ES-I3 (cell line): ENCODE measurements at regions not wholly inside any gene's neighbourhood (a gene's known extent, or its start where the extent isn't known, plus 50 kb on each side); places are given as distances from the start of the nearest gene placed in this dataset.
"Not testable (repeated sequence)": the region's sequence is repeated elsewhere in the genome, so short reads cannot be mapped to it uniquely, and the experiment has no call there.

Experiments
- H3K36me3 ChIP-seq: 2 replicates; pipeline ENCODE4 v1.6.1; 2013; ENCODE audit warnings: mild to moderate bottlenecking, low read length, control low read depth, moderate library complexity; ENCODE audit not compliant: insufficient read depth
- H3K4me1 ChIP-seq: 2 replicates; pipeline ENCODE4 v1.6.1; 2013; ENCODE audit warnings: mild to moderate bottlenecking, control low read depth, low read length; ENCODE audit not compliant: insufficient read depth
- H3K9ac ChIP-seq: 2 replicates; pipeline ENCODE4 v1.6.1; 2013; ENCODE audit warnings: low read depth, mild to moderate bottlenecking, low read length, moderate library complexity
- H3K9me3 ChIP-seq: 2 replicates; pipeline ENCODE4 v1.6.1; 2013; ENCODE audit warnings: mild to moderate bottlenecking, low read length, moderate library complexity; ENCODE audit not compliant: control insufficient read depth, insufficient read depth

DNA sequence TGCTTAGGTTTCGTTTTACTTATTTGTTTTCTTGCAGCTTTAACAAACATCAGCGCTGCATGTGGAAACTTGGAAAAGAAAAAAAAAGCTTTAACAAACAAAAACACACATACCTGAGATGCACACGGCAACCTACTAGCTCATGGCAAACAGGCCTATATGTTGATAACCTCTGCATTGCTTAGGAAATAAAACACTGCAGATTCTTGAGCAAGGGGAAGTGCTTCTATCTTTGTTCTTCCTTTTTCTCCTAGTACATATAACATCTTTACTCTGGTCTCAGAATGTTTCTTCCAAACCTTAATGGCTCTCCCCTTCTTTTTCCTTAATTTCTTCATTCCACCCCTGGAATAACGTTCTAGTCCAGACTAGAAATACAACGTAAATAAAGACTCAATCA, 142.9 kb upstream of the NBPF9 start:
- not testable (repeated sequence) for H3K9ac ChIP-seq, H3K4me1 ChIP-seq, H3K9me3 ChIP-seq, H3K36me3 ChIP-seq

DNA sequence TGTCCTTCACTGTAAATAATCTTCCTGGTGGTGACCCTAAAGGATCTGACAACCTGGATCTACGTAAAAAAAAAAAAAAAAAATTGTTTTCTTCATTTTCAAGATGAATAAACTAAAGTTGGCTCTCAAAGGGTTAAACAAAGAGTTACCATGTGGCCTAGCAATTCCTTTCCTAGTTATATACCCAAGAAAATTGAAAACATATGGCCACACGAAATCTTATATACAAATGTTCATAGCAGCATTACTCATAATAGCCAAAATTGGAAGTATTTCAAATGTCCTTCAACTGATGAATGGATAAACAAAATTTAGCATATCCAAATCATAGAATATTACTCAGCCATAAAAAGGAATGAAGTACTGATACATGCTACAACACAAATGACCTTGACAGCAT, 145.3 kb upstream of the NBPF9 start:
- H3K9me3 ChIP-seq, H3K9ac ChIP-seq, H3K4me1 ChIP-seq, H3K36me3 ChIP-seq: not testable (repeated sequence)

DNA sequence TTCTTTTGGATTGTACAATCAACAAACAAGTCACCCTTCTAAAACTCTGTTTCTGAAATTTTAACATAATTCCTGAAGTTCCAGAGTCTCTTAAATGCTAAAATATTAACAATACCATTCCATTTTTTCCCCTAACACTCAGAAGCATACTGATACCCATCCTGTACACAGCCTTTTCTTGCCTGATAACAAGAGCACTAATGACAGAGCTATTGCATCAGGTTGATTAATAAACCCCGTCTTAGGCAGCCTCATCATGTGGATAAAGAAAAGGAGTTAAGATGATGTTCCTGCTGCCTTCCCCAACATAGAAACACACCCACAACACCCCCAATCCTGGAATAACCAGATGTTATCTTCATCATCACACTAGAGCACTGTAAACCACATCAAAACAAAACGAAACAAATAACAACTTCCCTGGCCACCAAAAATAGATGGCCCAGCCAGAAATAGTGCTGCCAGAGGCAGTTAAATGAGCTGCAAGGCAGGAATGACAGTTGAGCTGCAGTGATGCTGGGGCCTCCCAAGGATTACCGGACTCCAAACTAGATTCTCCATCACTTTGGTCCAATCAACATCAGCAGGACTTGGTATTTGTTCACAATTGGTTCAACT, 146.6 kb upstream of the NBPF9 start:
- H3K9ac ChIP-seq, H3K36me3 ChIP-seq, H3K4me1 ChIP-seq, H3K9me3 ChIP-seq: not testable (repeated sequence)

DNA sequence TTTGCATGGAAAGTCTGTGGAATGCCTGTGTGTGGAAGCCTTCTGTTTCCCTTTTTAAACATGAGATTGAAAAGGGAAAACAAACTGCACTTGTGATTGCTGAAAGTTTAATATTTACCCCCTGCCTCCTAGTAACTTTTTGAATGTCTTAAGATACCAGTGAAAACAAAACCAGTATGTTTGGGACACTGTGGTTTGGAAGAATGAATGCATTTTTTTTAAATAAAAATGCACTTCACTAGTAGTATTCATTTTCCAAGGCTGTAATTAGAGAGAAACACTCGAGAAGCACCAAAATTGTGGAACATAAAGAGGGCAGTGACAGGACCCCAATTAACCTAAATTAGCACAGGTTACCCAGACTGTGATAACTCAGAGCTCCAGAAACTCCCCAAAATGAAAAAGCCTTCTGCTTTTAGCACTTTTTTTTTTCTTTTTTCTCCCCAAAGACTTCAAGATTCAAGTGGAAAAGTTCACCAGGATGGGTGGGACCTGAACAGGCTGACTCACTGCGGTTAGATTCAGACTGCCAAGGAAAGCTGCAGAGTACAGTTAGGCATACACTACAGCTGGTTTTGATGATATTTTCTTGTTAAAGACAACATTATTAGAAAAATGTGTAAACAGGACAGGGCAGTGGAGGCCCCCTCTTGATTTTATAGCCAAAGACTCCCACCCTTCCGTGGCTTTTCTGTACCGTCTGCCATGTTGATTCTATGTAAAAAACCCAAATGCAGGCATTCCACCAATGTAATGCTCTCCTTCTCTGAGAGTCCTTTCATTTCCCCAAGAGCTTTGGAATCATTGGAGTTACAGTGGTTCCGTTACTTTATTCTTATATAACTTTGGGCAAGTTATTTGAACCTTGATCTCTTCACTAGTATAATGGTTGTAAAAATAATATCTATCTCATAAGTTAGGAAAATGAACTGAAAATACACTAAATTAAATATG, 151.8 kb upstream of the NBPF9 start:
- H3K9ac ChIP-seq, H3K4me1 ChIP-seq, H3K36me3 ChIP-seq, H3K9me3 ChIP-seq: not testable (repeated sequence)

DNA sequence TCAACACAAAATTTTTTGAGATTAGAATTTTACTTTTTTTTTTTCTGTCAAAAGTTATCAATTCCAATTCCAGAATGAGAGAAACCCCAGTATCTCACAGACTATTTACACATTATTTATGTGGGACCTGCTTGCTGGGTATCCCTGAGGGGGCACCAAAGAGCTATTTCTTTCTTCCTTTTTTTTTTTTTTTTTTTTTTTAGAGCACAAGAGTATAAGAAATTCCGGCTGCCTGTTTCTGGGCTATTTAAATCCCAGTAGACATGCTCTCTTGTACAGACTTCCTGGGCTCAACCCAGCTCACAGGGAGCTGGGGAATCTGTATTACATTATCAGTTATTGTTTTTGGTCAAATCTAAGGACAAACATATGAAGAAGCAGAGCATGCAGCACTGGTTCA, 156.9 kb upstream of the NBPF9 start:
- not testable (repeated sequence) for H3K9me3 ChIP-seq, H3K9ac ChIP-seq, H3K36me3 ChIP-seq, H3K4me1 ChIP-seq

DNA sequence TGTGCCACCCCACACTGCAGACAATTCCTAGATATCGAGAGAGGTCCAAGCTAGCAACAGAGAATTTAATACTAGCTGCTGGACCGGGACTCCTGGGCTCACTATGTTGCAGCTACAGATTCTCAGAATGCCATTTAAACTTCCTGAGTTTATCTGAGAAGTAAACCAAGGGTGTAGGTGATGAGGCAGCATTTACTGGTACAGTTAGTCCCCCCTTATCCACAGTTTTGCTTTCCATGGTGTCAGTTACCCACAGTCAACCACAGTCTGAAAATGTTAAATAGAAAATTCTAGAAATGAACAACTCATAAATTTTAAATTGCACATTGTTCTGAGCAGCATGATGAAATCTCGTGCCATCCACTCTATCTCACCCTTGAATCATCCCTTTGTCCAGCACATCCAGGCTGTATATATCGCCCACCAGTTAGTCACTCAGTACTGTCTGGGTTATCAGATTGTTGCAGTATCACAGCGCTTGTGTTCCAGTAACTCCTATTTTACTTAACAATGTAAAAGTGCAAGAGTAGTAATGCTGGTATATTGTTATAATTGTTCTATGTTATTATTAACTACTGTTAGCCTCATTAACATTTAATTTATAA, 157.5 kb upstream of the NBPF9 start:
- H3K36me3 ChIP-seq, H3K9me3 ChIP-seq, H3K9ac ChIP-seq, H3K4me1 ChIP-seq: not testable (repeated sequence)

DNA sequence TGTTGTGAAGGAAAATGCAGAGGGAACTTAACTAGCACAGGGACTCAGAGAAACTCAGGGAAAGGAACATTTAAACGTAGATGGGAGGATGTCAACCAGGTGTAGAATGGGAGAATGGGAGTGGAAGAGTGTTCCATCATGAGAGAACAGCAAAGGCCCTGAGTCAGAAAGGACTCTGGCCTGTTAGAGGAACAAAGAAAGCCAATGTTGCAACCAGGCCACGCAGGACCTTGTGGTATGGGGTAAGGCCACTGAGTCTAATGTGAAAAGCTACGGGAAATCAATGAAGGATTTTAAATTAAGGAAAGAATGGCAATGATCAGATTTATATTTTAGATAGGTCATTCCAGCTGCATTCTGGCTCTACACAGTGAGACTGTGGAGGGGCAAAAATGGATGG, 163.9 kb upstream of the NBPF9 start:
- H3K9me3 ChIP-seq, result not testable (repeated sequence)

DNA sequence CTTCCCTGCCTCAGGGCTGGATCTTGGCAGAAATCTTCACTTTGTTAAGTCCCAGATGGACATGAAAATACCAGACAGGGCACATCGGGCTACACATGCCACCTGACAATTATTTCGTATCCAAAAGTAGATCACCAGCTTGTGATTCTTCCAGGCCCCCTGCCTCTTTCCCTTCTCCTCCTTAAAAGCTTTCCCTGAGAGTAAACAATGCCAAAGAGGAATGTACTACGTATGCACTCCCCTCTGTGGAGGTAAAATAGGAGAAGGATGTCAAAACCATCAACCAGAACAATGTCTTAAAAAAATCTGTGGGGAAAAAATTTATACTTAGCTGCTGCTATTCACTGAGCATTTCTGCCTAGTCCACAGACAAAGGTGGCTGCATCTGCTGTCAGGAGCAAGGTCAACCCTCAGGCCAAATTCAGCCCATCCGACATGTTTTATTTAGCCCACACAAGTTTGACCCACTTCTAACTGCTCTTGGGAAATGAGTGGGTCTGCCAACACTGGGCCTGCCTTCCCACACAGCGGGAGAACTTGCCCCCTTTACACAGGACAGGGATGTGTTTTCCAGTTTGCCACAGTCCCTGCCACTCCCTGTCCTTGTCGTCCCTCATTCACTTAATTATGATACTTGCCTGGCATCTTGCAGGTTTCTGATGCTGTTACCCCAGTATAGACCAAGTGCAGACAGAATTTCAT, 165.8 kb upstream of the NBPF9 start:
- H3K9me3 ChIP-seq, H3K4me1 ChIP-seq, H3K9ac ChIP-seq, H3K36me3 ChIP-seq: not testable (repeated sequence)

More for the DNA sequence above, 163.9 kb upstream of the NBPF9 start:
- not testable (repeated sequence) for H3K4me1 ChIP-seq, H3K9ac ChIP-seq, H3K36me3 ChIP-seq

DNA sequence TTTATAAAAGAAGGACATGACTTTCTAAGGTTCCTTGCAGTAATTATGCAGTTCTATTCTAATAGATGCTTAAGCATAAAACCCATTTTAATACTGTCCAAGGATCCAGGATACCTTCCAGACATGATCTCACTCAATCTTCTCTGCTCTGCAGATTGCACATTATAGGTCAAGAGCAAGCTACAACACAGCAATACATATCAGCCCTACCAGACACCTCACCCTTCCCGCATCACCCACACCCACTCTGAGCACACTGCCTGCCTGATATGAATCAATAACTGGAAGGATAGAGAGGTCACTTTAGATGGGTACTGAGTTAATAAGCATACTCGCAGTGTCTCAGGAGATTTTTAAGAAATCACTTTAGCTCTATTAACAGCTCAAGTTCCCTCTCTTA, 166.5 kb upstream of the NBPF9 start:
- not testable (repeated sequence) for H3K4me1 ChIP-seq, H3K36me3 ChIP-seq, H3K9me3 ChIP-seq, H3K9ac ChIP-seq

DNA sequence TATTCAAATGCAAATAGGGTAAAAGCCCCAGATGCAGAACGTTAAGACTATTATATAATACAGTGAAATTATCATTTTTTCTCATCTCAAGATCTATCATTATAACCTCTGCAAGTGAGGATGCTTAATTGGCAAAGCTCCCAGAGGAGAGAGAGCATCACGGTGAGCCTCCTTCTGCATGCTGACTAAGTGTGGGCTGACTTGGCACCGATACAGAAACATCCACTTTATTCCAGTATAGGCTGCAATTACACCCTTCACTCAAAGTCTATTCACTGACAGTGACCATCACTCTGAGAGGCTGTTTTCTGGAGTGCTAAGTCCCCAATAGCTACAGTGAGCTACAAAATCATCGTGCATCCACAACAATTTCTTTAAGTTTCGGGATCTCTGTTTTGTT, 171.1 kb upstream of the NBPF9 start:
- H3K9ac ChIP-seq, H3K36me3 ChIP-seq, H3K9me3 ChIP-seq, H3K4me1 ChIP-seq: not testable (repeated sequence)

DNA sequence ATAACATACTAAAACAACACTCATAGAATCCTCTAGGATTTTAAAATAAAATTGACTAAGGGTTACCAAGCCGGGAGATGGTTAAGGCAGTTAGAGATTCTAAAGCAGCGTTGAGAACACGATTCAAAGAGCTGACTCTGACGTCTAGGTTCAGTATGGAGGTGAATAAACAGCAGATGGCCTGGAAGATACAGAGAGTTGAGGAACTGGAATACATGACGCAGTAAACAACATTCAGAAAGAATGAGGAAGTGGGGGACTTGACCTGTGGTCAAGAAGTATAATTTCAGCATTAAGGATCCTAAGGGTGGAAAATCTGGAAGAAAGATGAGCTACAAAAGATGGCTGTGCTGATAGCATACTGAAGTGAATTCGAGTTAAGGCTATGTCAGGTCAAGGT, 172.5 kb upstream of the NBPF9 start:
- not testable (repeated sequence) for H3K9ac ChIP-seq, H3K4me1 ChIP-seq, H3K9me3 ChIP-seq, H3K36me3 ChIP-seq

DNA sequence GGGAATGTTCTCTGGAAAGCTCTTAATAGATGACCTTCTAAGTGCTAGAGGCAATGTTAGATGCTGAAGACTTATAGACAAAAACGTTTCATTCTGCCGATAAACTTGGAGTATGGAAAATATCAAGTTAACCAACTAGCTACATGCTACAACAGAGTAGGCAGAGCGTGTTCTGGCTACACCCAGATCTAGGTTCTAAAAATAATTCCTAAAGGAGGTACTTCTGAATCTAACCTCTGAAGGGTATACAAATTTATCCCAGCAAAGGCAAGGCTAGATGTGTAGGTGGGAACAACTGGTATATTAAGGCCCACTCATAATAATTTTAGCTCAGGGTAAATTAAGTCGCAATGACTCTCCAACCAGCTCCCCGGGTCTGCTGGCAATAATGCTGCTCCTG, 173.1 kb upstream of the NBPF9 start:
- not testable (repeated sequence) for H3K36me3 ChIP-seq, H3K9ac ChIP-seq, H3K9me3 ChIP-seq, H3K4me1 ChIP-seq

DNA sequence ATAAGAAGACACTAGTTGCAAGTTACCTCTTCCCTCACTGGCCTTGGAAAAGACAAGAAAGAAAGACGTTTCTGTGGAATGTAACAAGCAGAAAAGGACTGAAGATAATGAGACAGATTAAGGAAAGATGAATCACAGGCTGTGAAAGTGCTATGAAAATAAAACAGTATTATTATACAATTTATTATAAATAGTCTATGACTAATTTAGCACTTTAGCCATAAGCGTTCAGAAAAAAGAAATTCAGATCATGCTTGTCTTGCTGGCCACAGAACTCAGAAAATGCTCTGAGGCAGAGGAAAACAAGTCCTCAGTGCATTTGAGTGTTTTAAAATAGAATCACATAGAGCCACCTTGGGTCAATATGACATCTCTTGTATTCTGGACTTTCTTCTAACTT, 174.8 kb upstream of the NBPF9 start:
- H3K4me1 ChIP-seq, H3K9ac ChIP-seq, H3K36me3 ChIP-seq, H3K9me3 ChIP-seq: not testable (repeated sequence)

DNA sequence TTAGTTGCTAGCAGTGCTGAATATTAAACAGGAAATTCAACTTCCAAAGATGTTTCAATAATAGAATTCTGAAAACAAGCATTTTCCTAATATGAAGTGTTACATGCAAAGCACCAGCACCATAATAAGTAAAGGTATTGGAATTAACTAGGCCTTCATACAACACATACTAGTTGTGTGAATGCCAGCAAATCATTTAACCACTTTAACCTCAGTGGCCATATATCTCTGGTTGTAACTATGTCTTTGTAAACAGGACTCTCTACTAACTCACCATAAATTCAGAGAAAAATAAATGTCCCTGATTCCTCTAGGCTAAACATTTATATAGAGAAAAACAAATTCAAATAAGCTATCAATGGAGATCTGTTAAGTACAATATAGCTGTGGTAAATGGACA, 175.7 kb upstream of the NBPF9 start:
- not testable (repeated sequence) for H3K9me3 ChIP-seq, H3K4me1 ChIP-seq, H3K36me3 ChIP-seq, H3K9ac ChIP-seq

DNA sequence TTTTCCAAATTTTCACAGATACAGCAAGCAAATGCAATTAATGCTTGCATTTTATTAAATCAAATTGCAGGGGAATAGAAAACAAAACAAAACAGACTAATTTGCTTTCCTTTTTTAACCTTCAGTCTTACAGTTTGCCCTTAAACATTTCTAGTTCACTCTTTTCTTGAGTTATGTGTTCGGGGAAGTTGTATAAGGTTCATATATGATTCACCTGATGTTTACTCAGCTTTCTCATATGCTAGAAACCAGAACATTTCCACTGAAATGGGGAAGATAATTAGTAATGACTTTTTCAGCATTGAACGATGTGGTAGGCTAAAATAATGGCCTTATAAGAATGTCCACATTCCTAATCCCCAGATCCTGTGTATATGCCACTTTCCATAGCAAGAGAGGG, 176.2 kb upstream of the NBPF9 start:
- H3K4me1 ChIP-seq, H3K9me3 ChIP-seq, H3K9ac ChIP-seq, H3K36me3 ChIP-seq: not testable (repeated sequence)
